Loucy (cell line): ENCODE measurements at regions not wholly inside any gene's neighbourhood (a gene's known extent, or its start where the extent isn't known, plus 50 kb on each side); places are given as distances from the start of the nearest gene placed in this dataset.

Source experiments
- H2AFZ ChIP-seq: fragments of 200-600 bp; sonication (generic); 2 replicates; pipeline ENCODE4 v1.6.0; 2016; ENCODE audit warnings: antibody characterized with exemption, mild to moderate bottlenecking, low read length, moderate library complexity
- H3F3A ChIP-seq: fragments of 200-600 bp; 2 replicates; pipeline ENCODE4 v1.6.0; 2016; ENCODE audit warnings: antibody characterized with exemption, low read depth, mild to moderate bottlenecking
- H3K27me3 ChIP-seq: fragments of 200-600 bp; sonication (generic); 2 replicates; pipeline ENCODE4 v1.6.1; 2014; ENCODE audit warnings: low read length, mild to moderate bottlenecking; ENCODE audit not compliant: insufficient read depth, poor library complexity, severe bottlenecking
- H3K36me3 ChIP-seq: fragments of 200-600 bp; sonication (generic); 2 replicates; pipeline ENCODE4 v1.6.1; 2016; ENCODE audit warnings: low read length; ENCODE audit not compliant: insufficient read depth
- H3K4me1 ChIP-seq: fragments of 200-600 bp; sonication (generic); 2 replicates; pipeline ENCODE4 v1.5.1; 2014; ENCODE audit warnings: low read length, mild to moderate bottlenecking; ENCODE audit not compliant: insufficient read depth, poor library complexity, severe bottlenecking
- H3K4me2 ChIP-seq: fragments of 200-600 bp; sonication (generic); 2 replicates; pipeline ENCODE4 v1.6.0; 2014; ENCODE audit warnings: antibody characterized with exemption, low read length, low read depth, mild to moderate bottlenecking; ENCODE audit not compliant: poor library complexity, severe bottlenecking
- H3K4me3 ChIP-seq: fragments of 200-600 bp; sonication (generic); 2 replicates; pipeline ENCODE4 v1.5.1; 2014; ENCODE audit warnings: low read length, mild to moderate bottlenecking, mixed read lengths; ENCODE audit not compliant: poor library complexity, severe bottlenecking
- H3K79me2 ChIP-seq: fragments of 200-600 bp; sonication (generic); 2 replicates; pipeline ENCODE4 v1.6.1; 2014; ENCODE audit warnings: low read length; ENCODE audit not compliant: insufficient read depth
- H3K9ac ChIP-seq: fragments of 200-600 bp; sonication (generic); 2 replicates; pipeline ENCODE4 v1.6.0; 2014; ENCODE audit warnings: mild to moderate bottlenecking, low read depth, low read length, moderate library complexity; ENCODE audit not compliant: poor library complexity, severe bottlenecking
- H3K9me2 ChIP-seq: fragments of 200-600 bp; sonication (generic); replicated peaks from 2 replicates; pipeline ENCODE4 v1.6.1; 2016; ENCODE audit warnings: low read depth, low read length, mixed read lengths
- H3K9me3 ChIP-seq: fragments of 200-600 bp; sonication (generic); 2 replicates; pipeline ENCODE4 v1.6.1; 2014; ENCODE audit warnings: mild to moderate bottlenecking, antibody characterized with exemption, low read length, low read depth; ENCODE audit not compliant: insufficient read depth
- H4K20me1 ChIP-seq: fragments of 200-600 bp; sonication (generic); 2 replicates; pipeline ENCODE4 v1.6.0; 2014; ENCODE audit warnings: antibody characterized with exemption, low read length, mild to moderate bottlenecking; ENCODE audit not compliant: insufficient read depth, poor library complexity, severe bottlenecking
- EZH2phosphoT487 ChIP-seq: fragments of 200-600 bp; IDR thresholded peaks from 2 replicates; pipeline ENCODE4 v1.6.1; 2018; ENCODE audit warnings: antibody characterized with exemption, mild to moderate bottlenecking, moderate library complexity, borderline replicate concordance
- TF ChIP-seq, protein P1 (sequence below): fragments of 200-600 bp; sonication (generic); conservative IDR thresholded peaks from 2 replicates; pipeline ENCODE4 v1.5.1; 2014; ENCODE audit warnings: mild to moderate bottlenecking, antibody characterized with exemption, low read length

DNA sequence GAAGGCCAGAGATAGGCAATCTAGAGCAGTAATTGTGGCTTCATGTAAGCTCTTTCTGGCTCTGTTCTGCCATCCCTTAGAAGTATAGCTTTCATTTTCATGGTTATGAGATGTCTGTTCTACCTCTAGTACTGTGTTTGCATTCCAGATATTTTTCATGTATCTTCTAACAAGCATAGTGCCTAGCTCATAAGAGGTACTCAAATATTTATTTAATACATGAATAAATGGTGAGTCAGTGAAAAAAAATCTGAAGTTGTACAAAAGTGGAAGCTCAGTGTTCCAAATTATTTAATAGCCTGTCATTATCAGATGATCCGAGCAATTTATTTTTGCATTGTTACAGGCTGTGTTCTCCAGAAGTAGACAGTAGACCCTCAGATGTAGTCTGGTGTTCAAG is 64.3 kb downstream of the OXSM start:
- Histone ChIP-seq H2AFZ (no peak overlapping the region), H3K4me1 (peaks cover 9% of the 10 kb centered on the region), H4K20me1 (no peaks in the 10 kb centered on the region), H3K36me3 (no peaks in the 10 kb centered on the region), H3K79me2 (no peaks in the 10 kb centered on the region), H3K9me2 (no peaks in the 10 kb centered on the region), H3K9ac (no peak overlapping the region), H3K9me3 (no peaks in the 10 kb centered on the region), H3K4me3 (no peak overlapping the region), H3K4me2 (peak overlapping the region; percentile 34), H3K27me3 (no peaks in the 10 kb centered on the region), H3F3A (no peaks in the 10 kb centered on the region)
- TF ChIP-seq, protein P1, sequence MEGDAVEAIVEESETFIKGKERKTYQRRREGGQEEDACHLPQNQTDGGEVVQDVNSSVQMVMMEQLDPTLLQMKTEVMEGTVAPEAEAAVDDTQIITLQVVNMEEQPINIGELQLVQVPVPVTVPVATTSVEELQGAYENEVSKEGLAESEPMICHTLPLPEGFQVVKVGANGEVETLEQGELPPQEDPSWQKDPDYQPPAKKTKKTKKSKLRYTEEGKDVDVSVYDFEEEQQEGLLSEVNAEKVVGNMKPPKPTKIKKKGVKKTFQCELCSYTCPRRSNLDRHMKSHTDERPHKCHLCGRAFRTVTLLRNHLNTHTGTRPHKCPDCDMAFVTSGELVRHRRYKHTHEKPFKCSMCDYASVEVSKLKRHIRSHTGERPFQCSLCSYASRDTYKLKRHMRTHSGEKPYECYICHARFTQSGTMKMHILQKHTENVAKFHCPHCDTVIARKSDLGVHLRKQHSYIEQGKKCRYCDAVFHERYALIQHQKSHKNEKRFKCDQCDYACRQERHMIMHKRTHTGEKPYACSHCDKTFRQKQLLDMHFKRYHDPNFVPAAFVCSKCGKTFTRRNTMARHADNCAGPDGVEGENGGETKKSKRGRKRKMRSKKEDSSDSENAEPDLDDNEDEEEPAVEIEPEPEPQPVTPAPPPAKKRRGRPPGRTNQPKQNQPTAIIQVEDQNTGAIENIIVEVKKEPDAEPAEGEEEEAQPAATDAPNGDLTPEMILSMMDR: no peak
- TF ChIP-seq EZH2phosphoT487: no peak

DNA sequence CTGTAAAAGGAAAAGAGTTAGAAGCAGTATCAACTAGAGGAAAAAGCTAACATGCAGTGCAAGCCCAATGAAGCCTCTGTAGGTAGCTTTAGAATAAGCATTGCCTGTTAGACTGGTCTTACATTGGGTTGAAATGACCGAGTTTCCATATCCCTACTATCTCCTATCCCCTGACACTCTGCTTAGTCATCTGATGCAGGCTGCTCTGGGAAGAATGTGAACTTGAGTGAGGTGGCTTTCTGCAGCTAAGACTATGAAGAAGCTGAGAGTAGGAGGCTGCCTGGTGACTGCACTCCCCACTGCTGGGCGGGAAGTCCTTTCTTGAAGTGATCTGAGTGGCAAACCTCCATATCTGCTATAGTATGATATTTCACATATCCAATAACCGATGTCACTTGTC is 64.7 kb downstream of the OXSM start:
- Histone ChIP-seq H3K4me3 (no peak overlapping the region), H3K4me2 (peak overlapping the region; percentile 34), H3K9me3 (no peaks in the 10 kb centered on the region), H3K4me1 (peaks cover 9% of the 10 kb centered on the region), H3K9me2 (no peaks in the 10 kb centered on the region), H3K9ac (no peak overlapping the region), H4K20me1 (no peaks in the 10 kb centered on the region), H3K27me3 (no peaks in the 10 kb centered on the region), H3F3A (no peaks in the 10 kb centered on the region), H2AFZ (no peak overlapping the region), H3K36me3 (no peaks in the 10 kb centered on the region), H3K79me2 (no peaks in the 10 kb centered on the region)
- TF ChIP-seq, protein P1: no peak
- TF ChIP-seq EZH2phosphoT487: no peak

DNA sequence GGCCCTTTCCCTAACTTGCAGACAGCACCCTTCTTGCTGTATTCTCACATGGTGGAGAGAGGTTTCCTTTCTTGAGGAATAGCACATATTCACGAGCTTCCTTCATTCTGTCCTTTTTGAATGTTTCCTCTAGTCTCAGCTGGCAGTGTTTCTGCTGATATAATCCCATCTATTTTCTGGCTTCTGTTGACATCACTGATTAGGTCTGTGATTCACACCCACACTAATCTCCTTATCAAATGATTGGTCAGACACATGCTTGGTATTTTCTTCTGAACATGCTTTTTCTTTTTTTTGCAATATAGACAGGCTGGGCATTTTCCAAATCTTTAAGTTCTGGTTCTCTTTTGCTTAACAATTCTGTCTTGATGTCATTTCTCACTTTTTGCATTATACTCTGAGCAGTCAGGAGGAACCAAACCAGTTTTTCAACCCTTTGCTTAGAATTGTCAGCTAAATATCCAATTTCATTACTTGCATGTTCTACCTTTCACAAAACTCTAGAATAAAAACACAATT is 65.4 kb downstream of the OXSM start:
- H3K4me3 ChIP-seq: no peak overlapping the region
- no peaks in the 10 kb centered on the region for H3K36me3 ChIP-seq
- no peaks in the 10 kb centered on the region for H3F3A ChIP-seq
- H3K79me2 ChIP-seq: no peaks in the 10 kb centered on the region
- no peaks in the 10 kb centered on the region for H3K27me3 ChIP-seq
- no peak overlapping the region for H2AFZ ChIP-seq
- peaks cover 9% of the 10 kb centered on the region for H3K4me1 ChIP-seq
- H3K9me2 ChIP-seq: no peaks in the 10 kb centered on the region
- H4K20me1 ChIP-seq: no peaks in the 10 kb centered on the region
- no peak for TF ChIP-seq EZH2phosphoT487
- no peak overlapping the region for H3K9ac ChIP-seq
- no peak overlapping the region for H3K4me2 ChIP-seq
- no peaks in the 10 kb centered on the region for H3K9me3 ChIP-seq

DNA sequence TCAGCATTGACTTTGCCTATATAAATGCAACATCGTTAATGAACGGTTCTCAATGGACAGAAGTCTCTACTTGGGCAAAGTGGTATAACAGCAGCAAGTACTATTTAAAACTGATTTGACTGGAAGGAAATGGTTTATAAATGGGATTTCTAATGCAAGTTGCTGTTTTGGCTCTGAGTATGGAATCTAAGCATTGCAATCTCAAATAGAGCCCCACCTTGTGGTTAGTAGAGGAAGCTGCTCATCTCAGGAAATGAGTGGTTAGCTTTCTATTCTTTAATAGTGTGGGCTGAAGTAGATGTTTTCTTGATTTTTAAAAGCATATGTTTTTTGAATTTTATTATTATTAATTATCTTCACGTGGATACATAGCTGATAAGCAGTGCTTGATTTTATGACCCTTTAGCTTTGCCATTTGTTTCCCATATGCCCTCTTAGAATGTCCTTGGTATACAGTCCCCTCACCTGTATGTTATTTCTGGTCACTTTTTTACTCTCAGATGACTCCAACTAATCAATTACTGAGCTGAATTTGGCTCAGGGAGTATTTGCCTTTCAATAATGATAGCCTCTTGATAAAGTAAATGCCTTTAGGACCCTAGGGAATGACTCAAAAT is 67.1 kb downstream of the OXSM start:
- Histone ChIP-seq H4K20me1 (no peaks in the 10 kb centered on the region), H3K9ac (no peak overlapping the region), H3K4me2 (no peak overlapping the region), H3K9me3 (no peaks in the 10 kb centered on the region), H3K36me3 (no peaks in the 10 kb centered on the region), H3K27me3 (no peaks in the 10 kb centered on the region), H3K4me3 (no peak overlapping the region), H2AFZ (no peak overlapping the region), H3F3A (no peaks in the 10 kb centered on the region), H3K79me2 (no peaks in the 10 kb centered on the region), H3K4me1 (peaks cover 9% of the 10 kb centered on the region), H3K9me2 (no peaks in the 10 kb centered on the region)
- TF ChIP-seq, protein P1: peak; percentile 87
- no peak for TF ChIP-seq EZH2phosphoT487
